ENCODE measurements at regions not wholly inside any gene's neighbourhood (a gene's known extent, or its start where the extent isn't known, plus 50 kb on each side); places are given as distances from the start of the nearest gene placed in this dataset.

DNA sequence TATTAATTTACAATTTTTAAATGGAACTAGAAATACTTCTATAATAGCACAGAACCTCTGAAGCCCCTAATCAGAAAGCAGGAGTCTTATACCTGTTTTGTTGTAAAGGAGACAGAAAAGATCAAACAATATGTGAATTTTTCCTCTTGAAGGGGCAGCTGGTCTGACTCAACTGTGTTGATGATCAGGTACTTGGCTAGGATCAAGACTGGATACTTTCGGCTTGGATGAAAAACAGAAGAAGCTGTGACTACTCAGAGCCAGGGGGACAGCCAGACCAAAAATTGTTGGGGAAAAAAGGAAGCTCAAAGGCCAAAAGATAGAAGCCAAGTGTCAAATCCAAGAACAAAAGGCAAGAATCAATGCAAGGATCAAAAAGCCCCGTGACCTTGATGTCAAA is 195.6 kb downstream of the KCTD12 start:
- H3K9me2 ChIP-seq = no peaks in the 10 kb centered on the region
- ChIA-PET POLR2A (no interaction called here), CTCF (interaction anchor here (1.4 kb wide), 1 partner anchor 195 kb away, joined by 3 read pairs; no protein-coding TSS in a partner anchor)
- TF ChIP-seq RXRA (IDR thresholded peaks at IDR 0.05; ENCODE audit: borderline replicate concordance, low read depth) (no peak), NRF1 (IDR thresholded peaks at IDR 0.05; ENCODE audit: low read depth, low read length) (no peak), YY1 (IDR thresholded peaks at IDR 0.05; ENCODE audit: low read depth) (no peak)
- TF ChIP-seq, protein P1, sequence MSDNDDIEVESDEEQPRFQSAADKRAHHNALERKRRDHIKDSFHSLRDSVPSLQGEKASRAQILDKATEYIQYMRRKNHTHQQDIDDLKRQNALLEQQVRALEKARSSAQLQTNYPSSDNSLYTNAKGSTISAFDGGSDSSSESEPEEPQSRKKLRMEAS (IDR thresholded peaks at IDR 0.05; ENCODE audit: low read depth) = no peak
- no peaks in the 10 kb centered on the region for H3K79me2 ChIP-seq (ENCODE audit: insufficient read depth)
- H2AFZ ChIP-seq (ENCODE audit: low read depth) = no peak overlapping the region
- no peaks in the 10 kb centered on the region for H4K20me1 ChIP-seq (ENCODE audit: insufficient read depth)
- H3K27me3 ChIP-seq (ENCODE audit: insufficient read depth) = no peaks in the 10 kb centered on the region
- no peaks in the 10 kb centered on the region for H3F3A ChIP-seq (replicated peaks; ENCODE audit: insufficient read depth)
- WGBS (ENCODE audit: low lambda C conversion rate) = 64% methylated on average over 2 of the region's 2 CpGs
- no peaks in the 10 kb centered on the region; a peak in 1 of 4 replicates for H3K4me1 ChIP-seq (ENCODE audit: control insufficient read depth in 1 of 2, insufficient read depth in 2 of 2, low read depth in 1 of 2, low read length in 1 of 2)
- no peak for DNase-seq
- H3K36me3 ChIP-seq (replicated peaks in 1 of 2; ENCODE audit: control insufficient read depth in 1 of 2, insufficient read depth in 2 of 2, low read length in 1 of 2) = no peaks in the 10 kb centered on the region
- no peak overlapping the region for H3K4me2 ChIP-seq
- H3K9me3 ChIP-seq = no peaks in the 10 kb centered on the region
- no peak overlapping the region for H3K4me3 ChIP-seq (ENCODE audit: low read depth in 2 of 2, low read length in 1 of 2)
- no peak overlapping the region for H3K27ac ChIP-seq (ENCODE audit: low read depth in 2 of 2, low read length in 1 of 2)
- no peak overlapping the region for H3K9ac ChIP-seq

DNA sequence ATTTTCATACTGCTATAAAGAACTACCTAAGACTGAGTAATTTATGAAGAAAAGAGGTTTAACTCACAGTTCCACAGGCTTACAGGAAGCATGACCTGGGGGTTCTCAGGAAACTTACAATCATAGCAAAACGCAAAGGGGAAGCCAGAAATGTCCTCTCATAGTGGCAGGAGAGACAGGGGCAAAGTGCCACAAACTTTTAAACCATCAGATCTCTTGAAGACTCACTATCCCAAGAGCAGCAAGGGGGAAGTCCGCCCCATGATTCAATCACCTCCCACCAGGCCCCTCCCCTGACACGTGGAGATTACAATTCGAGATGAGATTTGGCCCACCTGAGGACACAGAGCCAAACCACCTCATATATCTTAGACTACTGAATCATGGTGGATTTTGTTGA is 198.7 kb downstream of the KCTD12 start:
- no peak overlapping the region for H3K9ac ChIP-seq
- H3F3A ChIP-seq (replicated peaks; ENCODE audit: insufficient read depth) = no peaks in the 10 kb centered on the region
- ChIA-PET POLR2A (no interaction called here), CTCF (no interaction called here)
- H3K36me3 ChIP-seq (replicated peaks in 1 of 2; ENCODE audit: control insufficient read depth in 1 of 2, insufficient read depth in 2 of 2, low read length in 1 of 2) = no peaks in the 10 kb centered on the region
- no peak overlapping the region for H2AFZ ChIP-seq (ENCODE audit: low read depth)
- no peak overlapping the region for H3K4me3 ChIP-seq (ENCODE audit: low read depth in 2 of 2, low read length in 1 of 2)
- DNase-seq = no peak
- no peaks in the 10 kb centered on the region for H3K9me3 ChIP-seq
- no peaks in the 10 kb centered on the region for H3K79me2 ChIP-seq (ENCODE audit: insufficient read depth)
- peaks cover 0 to 6% of the 10 kb centered on the region in 2 experiments; a peak in 1 of 4 replicates for H3K4me1 ChIP-seq (ENCODE audit: control insufficient read depth in 1 of 2, insufficient read depth in 2 of 2, low read depth in 1 of 2, low read length in 1 of 2)
- no peaks in the 10 kb centered on the region for H3K9me2 ChIP-seq
- 67% methylated on average over 4 of the region's 4 CpGs for WGBS (ENCODE audit: low lambda C conversion rate)
- TF ChIP-seq TCF12 (IDR thresholded peaks at IDR 0.05) = no peak
- TF ChIP-seq, protein P1 (IDR thresholded peaks at IDR 0.05; ENCODE audit: low read depth) = no peak
- TF ChIP-seq, protein P2, sequence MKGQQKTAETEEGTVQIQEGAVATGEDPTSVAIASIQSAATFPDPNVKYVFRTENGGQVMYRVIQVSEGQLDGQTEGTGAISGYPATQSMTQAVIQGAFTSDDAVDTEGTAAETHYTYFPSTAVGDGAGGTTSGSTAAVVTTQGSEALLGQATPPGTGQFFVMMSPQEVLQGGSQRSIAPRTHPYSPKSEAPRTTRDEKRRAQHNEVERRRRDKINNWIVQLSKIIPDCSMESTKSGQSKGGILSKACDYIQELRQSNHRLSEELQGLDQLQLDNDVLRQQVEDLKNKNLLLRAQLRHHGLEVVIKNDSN (IDR thresholded peaks at IDR 0.05; ENCODE audit: borderline replicate concordance, low read depth) = no peak
- no peak for TF ChIP-seq NRF1 (IDR thresholded peaks at IDR 0.05; ENCODE audit: low read depth, low read length)
- TF ChIP-seq FOXM1 (IDR thresholded peaks at IDR 0.05; ENCODE audit: low read depth) = no peak
- TF ChIP-seq RCOR1 (IDR thresholded peaks at IDR 0.05; ENCODE audit: low read length) = no peak
- no peak for TF ChIP-seq GATA2 (CRISPR knock-in tag; IDR thresholded peaks at IDR 0.05)
- no peak for TF ChIP-seq EZH2phosphoT487 (IDR thresholded peaks at IDR 0.05; ENCODE audit: borderline replicate concordance, low read depth)
- no peak for TF ChIP-seq JUND (IDR thresholded peaks at IDR 0.05)
- TF ChIP-seq POLR2AphosphoS5 (IDR thresholded peaks at IDR 0.05; ENCODE audit: low read depth, low read length) = no peak
- no peak for TF ChIP-seq RAD21 (IDR thresholded peaks at IDR 0.05; ENCODE audit: low read length)
- no peak for TF ChIP-seq FOSL2 (IDR thresholded peaks at IDR 0.05; ENCODE audit: borderline replicate concordance, low read depth)
- TF ChIP-seq, protein P3, sequence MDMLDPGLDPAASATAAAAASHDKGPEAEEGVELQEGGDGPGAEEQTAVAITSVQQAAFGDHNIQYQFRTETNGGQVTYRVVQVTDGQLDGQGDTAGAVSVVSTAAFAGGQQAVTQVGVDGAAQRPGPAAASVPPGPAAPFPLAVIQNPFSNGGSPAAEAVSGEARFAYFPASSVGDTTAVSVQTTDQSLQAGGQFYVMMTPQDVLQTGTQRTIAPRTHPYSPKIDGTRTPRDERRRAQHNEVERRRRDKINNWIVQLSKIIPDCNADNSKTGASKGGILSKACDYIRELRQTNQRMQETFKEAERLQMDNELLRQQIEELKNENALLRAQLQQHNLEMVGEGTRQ (IDR thresholded peaks at IDR 0.05; ENCODE audit: borderline replicate concordance, low read depth, low read length) = no peak
- TF ChIP-seq RXRA (IDR thresholded peaks at IDR 0.05; ENCODE audit: borderline replicate concordance, low read depth) = no peak
- H3K4me2 ChIP-seq = no peak overlapping the region
- no peaks in the 10 kb centered on the region for H3K27me3 ChIP-seq (ENCODE audit: insufficient read depth)
- no peaks in the 10 kb centered on the region for H4K20me1 ChIP-seq (ENCODE audit: insufficient read depth)
- H3K27ac ChIP-seq (ENCODE audit: low read depth in 2 of 2, low read length in 1 of 2) = no peak overlapping the region
